ENCODE measurements at regions not wholly inside any gene's neighbourhood (a gene's known extent, or its start where the extent isn't known, plus 50 kb on each side); places are given as distances from the start of the nearest gene placed in this dataset.

- POLR2A ChIA-PET, result no interaction called here
- 24% methylated on average over 3 of the region's 3 CpGs for WGBS (ENCODE audit: insufficient coverage, insufficient replicate concordance, low lambda C conversion rate, missing lambda C conversion rate)
- Histone ChIP-seq H3K4me2 (ENCODE audit: control insufficient read depth, insufficient read depth) (no peak overlapping the region), H2AFZ (ENCODE audit: control insufficient read depth, low read depth, low read length) (no peak overlapping the region), H3K36me3 (ENCODE audit: control insufficient read depth in 2 of 2, insufficient read depth in 2 of 2, low read length in 1 of 2) (no peaks in the 10 kb centered on the region), H3K79me2 (ENCODE audit: control insufficient read depth, insufficient read depth, low read length) (no peaks in the 10 kb centered on the region), H3K9ac (ENCODE audit: control insufficient read depth, insufficient read depth, low read length) (no peak overlapping the region), H3K27me3 (replicated peaks in 1 of 2; ENCODE audit: control insufficient read depth in 2 of 2, insufficient read depth in 2 of 2, low read length in 1 of 2) (no peaks in the 10 kb centered on the region), H3K4me1 (ENCODE audit: control insufficient read depth, insufficient read depth, low read length) (no peaks in the 10 kb centered on the region), H3K4me3 (no peak overlapping the region), H3K27ac (ENCODE audit: control insufficient read depth, insufficient read depth) (no peak overlapping the region), H3K9me3 (replicated peaks; ENCODE audit: control insufficient read depth, insufficient read depth, low read length) (no peaks in the 10 kb centered on the region; the same call in 2 of the 3 replicates), H4K20me1 (ENCODE audit: control insufficient read depth, insufficient read depth) (no peaks in the 10 kb centered on the region)
- DNase-seq (ENCODE audit: low read depth, low spot score), result no peak
- no TSS peak for BruUV-seq (replicated peaks)
- RAD21 ChIA-PET (ENCODE audit: unreplicated experiment), result interaction anchor here (1.3 kb wide), 1 partner anchor 11 kb away, joined by 4 read pairs; no protein-coding TSS in a partner anchor
- intact Hi-C loops (cut with micrococcal nuclease; ENCODE audit: unreplicated experiment), result no loop called here
- SMC1A ChIA-PET (ENCODE audit: uncharacterized antibody, unreplicated experiment), result interaction anchor here (1.0 kb wide), 1 partner anchor 11 kb away, joined by 6 read pairs; no protein-coding TSS in a partner anchor
- in situ Hi-C loops (cut with MboI), result no loop called here
- CTCF ChIA-PET, result interaction anchor here (1.1 kb wide), 1 partner anchor 10 kb away, joined by 3 read pairs; no protein-coding TSS in a partner anchor
- TF ChIP-seq USF1 (IDR thresholded peaks at IDR 0.05; ENCODE audit: borderline replicate concordance, extremely low read length, insufficient read depth, low read depth, low read length) (no peak), ZNF274 (IDR thresholded peaks at IDR 0.05; ENCODE audit: insufficient read depth, insufficient read length) (no peak), PML (IDR thresholded peaks at IDR 0.05; ENCODE audit: low read length) (no peak), IKZF1 (conservative IDR thresholded peaks at IDR 0.05) (no peak), KAT2A (conservative IDR thresholded peaks at IDR 0.05; ENCODE audit: control insufficient read depth, low read depth, low read length) (no peak), HDAC2 (IDR thresholded peaks at IDR 0.05) (no peak), NR2C2 (IDR thresholded peaks at IDR 0.05; ENCODE audit: borderline replicate concordance, control insufficient read depth, insufficient read length, low read depth) (no peak), JUND (IDR thresholded peaks at IDR 0.05; ENCODE audit: low read depth, low read length) (no peak), SUPT20H (IDR thresholded peaks at IDR 0.05; ENCODE audit: borderline replicate concordance, control insufficient read depth, low read depth, low read length) (no peak), EZH2 (IDR thresholded peaks at IDR 0.05; ENCODE audit: borderline replicate concordance, control insufficient read depth, low read depth, low read length) (no peak), NFXL1 (IDR thresholded peaks at IDR 0.05; ENCODE audit: borderline replicate concordance) (no peak), MXI1 (IDR thresholded peaks at IDR 0.05; ENCODE audit: low read depth, low read length) (no peak), RAD21 (IDR thresholded peaks at IDR 0.05; ENCODE audit: insufficient read depth, low read depth, low read length) (no peak), CHD2 (IDR thresholded peaks at IDR 0.05; ENCODE audit: borderline replicate concordance, low read depth, low read length) (no peak), SIN3A (IDR thresholded peaks at IDR 0.05; ENCODE audit: low read depth, low read length) (no peak), HSF1 (IDR thresholded peaks at IDR 0.05; ENCODE audit: low read depth, low read length) (no peak), SREBF2 (IDR thresholded peaks at IDR 0.05; ENCODE audit: low read length) (no peak)
- no peak for FAIRE-seq
- ATAC-seq, result no peak; the same call in 2 of the 3 replicates
Measured at GRCh38 chr16:64440421-64440831, 681.4 kb downstream of the CDH11 start.
